ENCODE measurements at regions not wholly inside any gene's neighbourhood (a gene's known extent, or its start where the extent isn't known, plus 50 kb on each side); places are given as distances from the start of the nearest gene placed in this dataset.

- TF ChIP-seq CTCF (optimal IDR thresholded peaks at IDR 0.05 in 1 of 3, IDR thresholded peaks at IDR 0.05 in 1 of 3, conservative IDR thresholded peaks at IDR 0.05 in 1 of 3; ENCODE audit: extremely low read depth in 1 of 3, insufficient read depth in 2 of 3, low read length in 3 of 3) (no peak), EZH2 (IDR thresholded peaks at IDR 0.05; ENCODE audit: low read length) (no peak)
Measured at GRCh38 chr2:129713337-129713736, 266.1 kb upstream of the RAB6C start.
